HG03378 (cell line): ENCODE measurements at regions not wholly inside any gene's neighbourhood (a gene's known extent, or its start where the extent isn't known, plus 50 kb on each side); places are given as distances from the start of the nearest gene placed in this dataset.

Experiments
- ATAC-seq: cut with Tn5 transposase; IDR thresholded peaks from one replicate; pipeline ENCODE4 v1.9.1; 2021; ENCODE audit warnings: mild to moderate bottlenecking, moderate library complexity; ENCODE audit not compliant: unreplicated experiment

DNA sequence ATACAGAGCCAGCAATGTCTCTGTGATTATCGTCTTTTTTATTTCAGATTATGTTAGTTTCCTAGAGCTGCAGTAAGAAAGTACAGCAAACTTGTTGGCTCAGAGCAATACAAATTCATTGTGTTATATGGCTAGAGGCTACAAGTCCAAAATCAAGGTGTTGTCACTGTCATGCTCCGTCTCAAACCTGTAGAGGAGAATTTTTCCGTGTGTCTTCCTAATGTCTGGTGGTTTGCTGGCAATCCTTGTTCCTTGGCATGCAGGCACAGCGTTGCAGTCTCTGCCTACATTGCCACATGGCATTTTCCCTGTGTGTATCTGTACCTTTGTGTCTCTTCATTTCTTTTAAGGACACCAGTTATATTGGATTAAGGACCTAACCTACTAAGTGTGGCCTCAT is 244.4 kb downstream of the LRRIQ3 start:
- ATAC-seq: no peak

DNA sequence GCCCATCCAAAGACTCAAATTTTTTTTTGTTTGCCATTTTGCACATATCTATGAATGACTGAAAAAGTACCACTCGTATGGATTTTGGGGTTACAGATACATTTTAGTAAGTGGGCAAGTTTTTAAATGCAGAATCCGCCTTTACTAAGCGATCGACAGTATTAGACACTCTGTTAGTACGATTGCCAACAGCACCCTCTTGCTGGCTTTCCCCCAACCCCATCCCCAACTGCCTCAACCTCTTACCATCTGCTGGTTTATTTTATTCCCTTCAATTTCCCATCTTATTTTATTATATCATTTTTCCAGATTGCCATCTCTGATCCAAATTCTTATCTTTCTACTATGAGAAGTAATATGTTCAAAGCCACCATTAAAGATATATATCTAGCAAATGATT is 244.8 kb downstream of the LRRIQ3 start:
- ATAC-seq: no peak

DNA sequence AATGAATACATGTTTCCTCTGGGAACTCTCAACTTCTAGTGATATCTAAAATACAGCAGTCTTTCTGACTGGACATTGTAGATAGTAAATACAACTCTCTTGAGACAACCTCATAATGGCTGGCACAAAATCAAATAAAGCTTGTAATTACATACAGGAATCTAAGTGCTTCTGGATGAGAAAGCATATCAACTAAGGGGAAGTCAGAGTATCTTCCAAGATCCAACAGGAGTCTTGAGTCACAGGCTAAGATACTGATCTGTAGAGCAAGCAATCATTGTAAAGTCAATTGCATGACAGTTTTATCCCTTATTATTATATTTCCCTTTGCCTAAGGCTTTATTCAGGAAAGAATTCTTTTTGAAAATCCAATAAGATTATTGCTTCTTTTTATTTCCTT is 249.9 kb downstream of the LRRIQ3 start:
- ATAC-seq: no peak

DNA sequence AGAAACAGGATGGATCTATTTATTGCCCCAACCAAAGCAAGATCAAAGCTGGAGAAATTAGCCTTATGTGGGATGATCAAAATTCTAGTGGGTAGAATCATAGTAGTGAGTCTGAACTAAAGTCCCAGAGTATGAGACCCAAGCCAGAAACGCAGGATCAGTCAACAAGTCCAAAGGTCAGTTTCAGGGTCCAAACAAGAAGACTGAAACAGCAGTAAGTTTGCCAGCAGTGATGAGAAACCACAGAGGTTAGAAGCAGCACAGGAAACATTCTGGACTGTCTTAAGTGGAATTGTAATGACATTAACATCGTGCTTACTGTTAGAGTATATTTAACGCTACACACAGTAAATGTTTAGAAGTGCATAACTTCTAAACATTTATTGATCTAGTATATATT is 251.0 kb downstream of the LRRIQ3 start:
- no peak for ATAC-seq

DNA sequence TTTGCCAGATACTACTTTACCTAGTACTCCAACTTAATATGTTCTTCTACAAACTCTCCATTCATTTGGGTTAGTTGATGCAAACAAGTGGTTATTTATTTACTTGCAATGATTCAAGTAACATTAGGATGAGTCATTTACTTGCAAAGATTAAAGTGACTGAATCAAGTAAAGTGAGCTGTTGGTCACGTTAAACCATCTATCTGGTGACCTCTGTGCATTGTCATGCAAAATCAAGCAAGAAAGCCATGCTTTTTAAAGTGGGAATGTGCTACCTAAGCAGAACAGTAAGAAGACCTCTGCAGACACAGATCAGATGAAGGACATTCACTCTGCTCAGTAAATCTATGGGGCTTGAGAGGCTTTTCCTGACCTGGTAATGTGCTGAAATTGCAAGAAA is 254.7 kb downstream of the LRRIQ3 start:
- ATAC-seq: no peak

DNA sequence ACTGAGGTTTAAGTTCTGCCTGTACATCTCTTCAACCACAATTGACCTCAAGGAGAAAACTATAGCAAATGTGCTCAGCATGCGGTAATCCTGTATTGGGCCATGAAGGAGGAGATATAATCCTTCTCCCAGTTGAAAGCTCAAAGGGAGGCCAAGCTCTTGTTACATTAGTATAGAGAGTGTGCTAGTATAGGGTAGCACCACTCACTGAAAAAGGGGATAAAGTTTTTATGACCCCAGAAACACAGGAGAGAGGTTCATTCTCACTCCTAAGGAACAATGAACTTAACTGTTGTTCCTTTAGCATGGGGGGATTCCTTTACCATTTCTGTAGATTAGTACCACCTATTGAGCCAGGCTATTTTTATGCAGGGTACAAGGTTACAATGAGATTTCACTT is 267.7 kb downstream of the LRRIQ3 start:
- ATAC-seq: no peak

DNA sequence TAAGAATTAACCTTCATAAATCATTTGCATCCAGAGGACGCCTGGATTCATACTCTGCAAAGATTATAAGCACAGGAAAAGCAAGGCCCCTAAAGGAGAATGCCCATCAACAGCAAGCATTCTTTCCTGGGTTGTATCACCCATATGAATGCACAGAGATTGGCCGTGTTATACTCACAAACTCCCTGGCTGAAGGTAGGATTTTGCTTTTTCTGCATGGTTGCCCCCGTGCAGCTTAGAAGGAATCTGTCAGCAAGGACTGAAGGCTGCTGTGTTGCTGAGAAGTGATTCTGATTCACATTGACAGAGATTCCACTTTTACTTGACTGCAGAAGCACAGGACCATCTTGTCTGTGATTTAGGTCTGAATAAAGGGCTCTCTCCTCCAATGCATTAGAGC is 283.0 kb downstream of the LRRIQ3 start:
- no peak for ATAC-seq

DNA sequence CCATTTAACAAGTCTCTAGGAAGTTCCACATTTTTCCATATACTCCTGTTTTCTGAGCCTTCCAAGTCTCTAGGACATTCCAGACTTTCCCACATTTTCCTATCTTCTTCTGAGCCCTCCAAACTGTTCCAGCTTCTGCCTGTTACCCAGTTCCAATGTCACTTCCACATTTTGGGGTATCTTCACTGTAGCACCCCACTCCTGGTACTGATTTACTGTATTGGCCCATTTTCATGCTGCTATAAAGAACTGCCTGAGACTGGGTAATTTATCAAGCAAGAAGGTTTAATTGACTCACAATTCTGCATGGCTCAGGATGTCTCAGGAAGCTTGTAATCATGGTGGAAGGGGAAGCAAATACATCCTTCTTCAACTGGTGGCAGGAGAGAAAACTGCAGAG is 285.0 kb downstream of the LRRIQ3 start:
- ATAC-seq: no peak

DNA sequence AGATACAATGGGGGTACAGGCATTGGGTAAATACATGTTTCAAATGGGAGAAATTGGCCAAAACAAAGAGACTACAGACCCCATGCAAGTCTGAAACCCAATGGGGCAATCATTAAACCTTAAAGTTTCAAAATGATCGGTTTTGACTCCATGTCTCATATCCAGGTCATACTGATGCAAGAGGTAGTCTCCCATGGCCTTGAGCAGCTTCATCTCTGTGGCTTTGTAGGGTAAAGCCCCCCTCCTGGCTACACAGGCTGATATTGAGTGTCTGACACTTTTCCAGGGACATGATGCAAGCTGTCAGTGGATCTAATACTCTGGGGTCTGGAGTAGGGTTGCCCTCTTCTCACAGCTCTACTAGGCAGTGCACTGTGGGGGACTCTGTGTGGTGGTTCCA is 286.1 kb downstream of the LRRIQ3 start:
- ATAC-seq: no peak

DNA sequence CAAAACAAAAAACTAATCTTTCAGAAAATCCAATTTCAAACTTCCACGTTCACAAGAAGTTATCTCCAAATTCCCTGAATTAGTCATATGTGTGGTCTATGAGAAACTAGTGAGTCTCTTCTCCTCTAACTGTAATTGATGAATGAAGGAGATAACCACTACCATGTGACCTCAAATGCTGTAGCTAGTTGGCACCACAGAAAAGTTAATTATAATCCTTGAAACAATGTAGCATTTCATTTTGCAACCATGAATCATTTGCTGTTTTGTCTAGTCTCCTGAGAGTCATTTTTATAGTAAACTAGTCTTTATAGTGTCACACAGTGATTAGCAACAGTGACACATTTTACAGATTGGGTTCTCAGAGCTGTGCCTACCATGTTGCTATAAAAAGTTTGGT is 287.5 kb downstream of the LRRIQ3 start:
- ATAC-seq: no peak

DNA sequence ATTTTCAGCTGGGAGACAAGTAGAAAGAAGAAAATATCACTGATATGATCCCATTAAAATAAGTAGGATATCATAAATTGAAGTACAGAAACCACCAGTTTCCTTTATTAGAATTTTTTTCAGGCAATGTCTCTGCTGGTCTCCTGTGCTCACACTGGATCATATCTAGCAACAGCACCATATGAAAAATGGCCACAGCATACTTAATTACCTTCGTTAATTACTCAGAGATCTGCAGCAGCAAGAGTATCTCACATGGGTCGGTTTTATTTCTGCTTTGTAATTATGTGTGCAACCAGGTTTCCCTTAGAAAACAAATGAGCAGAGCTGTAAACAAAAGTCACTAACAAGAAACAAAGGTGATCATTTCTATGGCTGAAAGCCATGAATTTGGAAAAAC is 287.9 kb downstream of the LRRIQ3 start:
- ATAC-seq: no peak

DNA sequence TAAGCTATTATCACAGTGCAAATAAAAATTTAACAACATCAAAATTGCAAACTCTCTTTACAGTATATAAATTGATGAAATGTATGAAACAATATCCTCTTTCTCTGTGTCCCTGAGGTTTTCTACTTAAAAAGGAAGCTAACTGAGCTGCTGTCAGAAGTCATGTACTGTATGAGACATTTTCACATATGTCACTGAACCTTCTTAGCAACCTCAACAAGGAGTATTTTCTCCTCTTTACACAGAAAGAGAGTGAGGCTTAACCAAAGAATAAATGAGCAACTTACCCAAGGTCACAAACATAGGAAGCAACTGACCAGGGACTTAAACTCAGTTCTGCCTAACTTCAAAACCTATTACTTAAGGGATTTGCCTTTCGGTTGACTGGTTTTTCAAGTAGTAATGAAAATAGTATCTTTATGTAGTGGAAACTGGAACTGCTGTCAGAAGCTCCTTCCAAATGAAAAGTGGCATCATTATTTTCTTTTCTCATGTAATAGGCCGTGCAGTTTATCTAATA is 288.9 kb downstream of the LRRIQ3 start:
- no peak for ATAC-seq

DNA sequence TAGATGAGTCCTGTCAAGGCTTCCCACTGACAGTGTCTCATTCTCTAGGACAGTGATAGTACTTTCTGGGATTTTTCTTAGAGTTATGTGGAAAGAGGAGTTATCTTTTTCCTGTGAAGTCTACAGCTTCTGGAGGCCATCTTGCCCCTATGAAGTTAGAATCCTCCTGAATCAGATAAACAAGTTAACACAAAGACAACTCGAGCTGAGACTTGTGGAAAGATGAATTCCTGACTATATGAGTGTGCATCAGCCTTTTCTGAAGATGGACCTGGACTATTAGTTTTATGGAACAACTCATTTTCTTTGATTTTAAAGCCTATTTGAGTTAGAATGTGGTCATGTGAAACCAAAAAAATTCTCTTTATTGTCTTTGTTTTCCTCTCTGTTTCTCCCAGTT is 290.9 kb downstream of the LRRIQ3 start:
- no peak for ATAC-seq

DNA sequence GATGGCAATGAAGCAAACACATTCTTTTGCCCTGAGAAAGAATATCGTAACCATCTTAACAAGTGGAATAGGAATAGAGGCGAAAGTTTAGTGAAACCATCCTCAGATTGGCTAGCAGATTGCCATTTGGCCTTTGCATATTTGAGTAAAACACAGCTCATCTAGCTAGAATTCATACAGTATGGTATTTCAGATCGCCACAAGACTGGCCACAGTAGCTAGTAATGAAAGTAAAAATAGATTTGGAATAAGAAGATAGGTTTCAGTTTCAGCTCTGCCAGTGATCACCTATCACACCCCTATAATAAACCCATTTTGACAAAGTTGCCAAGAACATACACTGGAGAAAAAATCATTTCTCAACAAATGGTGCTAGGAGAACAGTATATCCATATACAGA is 294.9 kb downstream of the LRRIQ3 start:
- no peak for ATAC-seq

DNA sequence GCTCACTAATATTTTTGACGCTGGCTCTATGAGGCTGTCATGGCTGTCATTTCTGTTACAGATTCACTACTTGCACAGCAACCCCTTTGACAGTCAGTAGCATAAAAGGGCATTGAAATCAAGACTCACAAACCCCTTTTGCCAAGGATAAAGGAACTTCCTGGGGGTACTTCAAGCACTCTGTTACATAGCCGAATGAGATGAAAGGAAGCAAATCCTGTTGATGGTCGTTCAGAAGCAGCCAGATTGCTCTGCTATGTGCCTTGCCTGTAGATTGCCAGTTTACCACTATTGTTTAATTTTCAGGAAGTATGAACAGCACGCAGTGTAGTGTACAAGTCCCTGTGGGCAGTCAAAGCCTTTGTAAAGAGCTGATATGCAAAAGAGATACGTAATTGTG is 296.2 kb downstream of the LRRIQ3 start:
- no peak for ATAC-seq

DNA sequence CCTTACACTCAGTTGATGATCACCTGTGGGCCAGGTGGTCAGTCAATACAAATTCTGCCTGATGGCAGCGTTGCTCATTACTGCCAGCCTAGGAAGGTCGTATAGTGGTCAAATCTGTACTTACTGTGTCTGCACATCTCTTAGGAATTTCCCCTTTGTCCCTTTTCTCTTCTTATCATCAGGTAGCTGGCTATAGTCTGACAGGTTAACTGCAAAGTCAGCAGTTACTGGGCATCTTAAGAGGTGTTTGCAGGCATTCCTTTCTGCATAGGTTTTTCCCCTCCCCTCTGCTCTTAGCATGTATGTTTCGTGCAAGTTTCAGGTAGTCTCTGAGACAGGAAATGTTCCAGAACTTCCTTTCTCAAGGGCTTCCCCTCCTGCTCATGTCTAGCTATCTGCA is 298.7 kb downstream of the LRRIQ3 start:
- no peak for ATAC-seq

DNA sequence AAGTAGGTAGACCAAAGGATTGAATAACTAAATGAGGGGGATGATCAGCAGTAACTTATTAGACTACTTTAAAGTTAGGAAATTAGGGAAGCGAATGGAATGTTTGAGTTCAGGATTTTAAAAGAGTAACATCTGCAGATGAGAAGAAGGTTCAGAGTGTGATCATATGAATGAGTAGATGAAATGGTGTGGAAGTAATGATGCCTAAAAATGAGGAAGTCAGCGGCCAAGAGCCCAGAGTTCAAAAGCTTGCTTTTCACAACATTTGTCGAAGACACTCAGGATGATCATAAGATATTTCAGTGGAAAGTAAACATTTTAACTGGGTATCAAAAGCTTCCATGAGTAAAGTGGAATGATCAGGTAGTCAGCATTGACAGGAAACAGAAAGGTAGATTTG is 299.4 kb downstream of the LRRIQ3 start:
- ATAC-seq: no peak

DNA sequence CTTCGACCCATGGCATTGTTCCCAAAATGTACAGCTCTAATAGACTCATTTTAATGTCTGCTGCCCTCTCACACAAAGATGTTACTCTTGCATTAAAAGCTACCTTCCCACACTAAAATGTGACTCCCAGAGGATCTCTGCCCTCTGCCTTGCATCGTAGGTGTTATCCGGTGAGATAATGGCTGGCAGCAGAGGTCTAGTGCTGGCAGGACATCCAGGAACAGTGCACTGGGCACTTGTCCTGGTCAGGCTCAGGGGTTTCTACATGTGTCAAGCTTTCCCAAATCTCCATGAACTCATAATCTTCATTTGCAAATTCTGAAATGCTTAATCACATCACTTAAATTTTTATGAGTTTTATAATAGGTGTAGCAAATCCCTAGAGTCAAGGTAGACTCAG is 310.6 kb downstream of the LRRIQ3 start:
- no peak for ATAC-seq

DNA sequence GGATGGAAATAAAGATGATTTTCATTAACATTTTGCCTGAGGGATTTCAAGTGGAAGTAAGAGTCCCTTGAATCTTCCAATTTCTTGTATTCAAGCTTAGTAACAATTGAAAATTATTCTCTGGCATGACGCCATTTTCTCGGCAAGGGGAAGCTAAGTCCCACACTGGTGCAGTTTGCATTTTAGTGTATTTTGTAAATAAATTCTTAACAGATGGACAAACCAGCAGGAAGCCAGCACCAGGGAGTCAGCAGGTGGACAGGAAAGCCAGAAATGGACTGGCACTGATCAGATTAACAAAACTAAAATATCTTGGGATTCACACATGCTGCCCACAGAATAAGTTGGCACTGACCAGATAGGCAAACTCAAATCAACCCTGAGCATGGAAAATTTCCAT is 311.3 kb downstream of the LRRIQ3 start:
- no peak for ATAC-seq

DNA sequence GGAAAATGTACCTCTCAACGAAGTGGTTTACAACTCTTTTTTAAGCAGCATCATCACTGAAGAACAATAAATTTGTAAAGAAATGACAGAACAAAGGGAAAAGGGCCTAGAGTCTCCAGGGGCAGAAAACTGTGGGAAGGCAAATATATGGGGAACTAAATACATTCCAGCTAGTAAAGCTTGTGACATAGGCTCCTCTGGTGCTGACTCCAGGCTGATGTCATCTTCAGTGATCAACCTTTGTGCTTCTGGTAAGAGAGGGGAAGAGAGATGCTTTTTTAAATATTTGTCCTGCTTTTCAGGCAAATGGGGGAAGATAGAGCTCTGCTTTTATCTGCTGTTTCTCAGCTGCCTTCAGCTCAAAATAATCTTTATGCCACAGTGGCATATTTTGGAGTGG is 323.2 kb downstream of the LRRIQ3 start:
- ATAC-seq: no peak

DNA sequence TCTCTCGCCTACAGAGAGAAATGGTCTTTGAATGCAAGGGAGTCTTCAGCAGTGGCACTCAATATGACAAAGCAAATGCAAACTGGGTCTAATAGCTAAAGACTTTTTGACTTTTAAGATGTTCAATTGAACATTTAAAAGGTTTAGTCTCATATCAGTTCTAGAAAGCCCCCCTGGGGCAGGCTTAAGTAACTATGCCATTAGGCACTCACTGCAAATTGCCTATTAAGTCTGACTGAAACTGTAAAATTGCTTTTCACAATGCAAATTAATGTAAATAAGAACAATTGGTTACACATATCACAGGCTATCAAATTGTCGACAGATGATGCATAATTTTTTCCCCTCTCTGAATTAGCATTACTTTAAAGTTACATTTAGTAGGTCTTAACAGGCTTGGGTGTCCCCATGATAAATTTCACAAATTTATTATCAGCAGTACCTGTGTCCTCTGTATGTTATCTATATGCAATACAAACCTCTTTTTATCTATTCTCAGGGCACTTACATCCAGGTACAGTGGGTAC is 329.1 kb downstream of the LRRIQ3 start:
- ATAC-seq: no peak

DNA sequence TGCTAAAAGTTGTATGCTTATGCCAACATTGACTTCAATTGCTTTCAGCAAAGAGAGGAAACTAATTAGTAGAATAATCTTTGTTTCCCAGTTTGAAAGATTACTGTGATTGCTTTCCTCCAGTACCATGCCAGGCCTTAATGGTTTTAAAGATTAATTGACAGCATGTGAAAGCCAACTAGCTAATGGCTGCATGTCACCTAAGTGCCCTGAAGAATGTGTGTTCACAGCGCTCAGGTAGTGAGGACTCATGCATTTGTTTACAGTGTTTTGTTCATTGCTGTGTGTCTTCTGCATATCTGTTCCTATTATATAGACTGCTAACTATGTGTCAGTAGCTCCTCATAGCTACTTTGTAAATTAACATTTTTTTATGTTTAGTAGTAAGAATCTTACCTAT is 335.6 kb downstream of the LRRIQ3 start:
- no peak for ATAC-seq

DNA sequence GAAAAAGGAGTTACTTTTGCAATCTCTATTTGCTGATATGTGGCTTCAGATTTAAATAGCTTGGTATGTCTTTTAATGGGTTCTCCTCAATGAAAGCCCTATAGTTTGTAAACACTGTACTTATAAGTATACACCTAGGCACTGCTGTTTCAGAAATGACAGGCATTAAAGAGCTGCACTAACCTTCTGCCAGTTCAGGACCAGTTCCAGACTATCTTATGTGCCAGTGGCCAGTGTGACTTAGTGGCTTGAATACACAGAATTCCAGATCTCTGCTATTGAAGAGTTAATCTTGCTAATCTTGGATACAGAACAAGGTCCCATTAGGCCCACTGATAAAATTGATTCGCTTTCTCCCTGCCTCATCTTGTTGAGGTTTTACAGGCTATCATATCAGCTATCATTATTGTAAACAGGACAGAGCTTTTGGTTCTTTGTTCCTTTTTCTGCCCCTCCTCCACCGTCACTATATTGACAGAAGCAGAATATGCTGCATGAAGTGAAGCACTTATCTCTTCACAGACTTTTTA is 337.5 kb downstream of the LRRIQ3 start:
- ATAC-seq: no peak
